DOHH2 (cell line): ENCODE measurements at regions not wholly inside any gene's neighbourhood (a gene's known extent, or its start where the extent isn't known, plus 50 kb on each side); places are given as distances from the start of the nearest gene placed in this dataset.

Experiments used
- CTCF ChIP-seq: fragments of 200-600 bp; sonication (generic); IDR thresholded peaks from one replicate; pipeline ENCODE4 v1.5.1; 2014; ENCODE audit warnings: antibody characterized with exemption, mild to moderate bottlenecking, low read depth, low read length; ENCODE audit not compliant: poor library complexity, severe bottlenecking
- EZH2phosphoT487 ChIP-seq: fragments of 200-600 bp; sonication (generic); IDR thresholded peaks from 2 replicates; pipeline ENCODE4 v1.6.1; 2017; ENCODE audit warnings: borderline replicate concordance, mild to moderate bottlenecking, antibody characterized with exemption, low read length, moderate library complexity, mixed read lengths

GRCh38 chr12:115470977-115471376, 787.0 kb upstream of the TBX3 start:
- TF ChIP-seq EZH2phosphoT487 = no peak
- TF ChIP-seq CTCF = no peak
